GM19372 (cell line): ENCODE measurements at regions not wholly inside any gene's neighbourhood (a gene's known extent, or its start where the extent isn't known, plus 50 kb on each side); places are given as distances from the start of the nearest gene placed in this dataset.
"Not testable (repeated sequence)": the region's sequence is repeated elsewhere in the genome, so short reads cannot be mapped to it uniquely, and the experiment has no call there.

Experiments
- ATAC-seq: cut with Tn5 transposase; IDR thresholded peaks from one replicate; pipeline ENCODE4 v1.9.1; 2021; ENCODE audit warnings: mild to moderate bottlenecking, low read depth, moderate library complexity; ENCODE audit not compliant: unreplicated experiment

DNA sequence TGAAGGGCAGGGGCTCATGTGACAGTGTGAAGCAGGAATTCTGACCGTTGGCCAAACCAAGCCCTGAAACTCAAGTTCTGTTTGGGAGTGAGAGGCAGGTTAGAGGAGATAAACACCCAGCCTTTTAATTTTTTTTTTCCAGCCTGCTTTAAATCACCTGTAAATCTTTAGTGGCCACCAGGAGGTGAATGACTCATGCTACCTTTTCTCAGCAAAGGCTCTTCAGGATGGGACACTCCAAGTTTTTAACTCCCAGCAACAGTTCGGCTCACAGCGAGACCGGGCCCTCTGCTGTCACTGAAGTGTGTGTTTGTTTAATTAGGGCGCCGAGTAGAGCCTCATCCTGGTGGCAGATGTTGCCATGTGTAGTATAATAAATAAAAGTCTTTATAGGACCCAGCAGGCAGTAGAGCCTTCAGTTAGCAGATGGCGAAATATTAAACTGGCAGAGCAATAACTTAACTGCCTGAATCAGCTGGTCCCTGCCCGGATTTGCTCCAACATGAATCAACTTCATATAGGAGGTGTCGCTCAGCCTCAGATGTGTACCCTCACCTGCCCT, 180.3 kb downstream of the NPIPA7 start:
- not testable (repeated sequence) for ATAC-seq

DNA sequence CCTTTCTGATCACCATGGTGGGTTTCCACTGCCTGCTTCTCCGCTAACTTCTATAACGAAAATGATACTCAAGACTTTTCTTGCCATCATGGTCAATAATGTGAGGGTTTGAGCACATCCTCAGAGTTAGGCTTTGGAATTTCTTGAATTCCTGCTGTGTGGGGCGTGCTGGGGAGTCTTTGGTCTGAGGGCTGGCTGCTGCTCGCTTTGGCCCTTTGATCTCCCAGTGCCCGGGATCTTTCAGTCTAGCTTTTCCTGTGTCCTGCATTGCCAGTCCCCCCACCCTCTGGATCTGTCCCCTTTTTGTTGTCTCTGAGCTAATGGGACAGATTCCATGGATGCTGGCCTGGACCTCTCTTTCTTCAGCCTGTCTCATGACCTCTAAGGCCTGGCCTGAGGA, 182.6 kb downstream of the NPIPA7 start:
- ATAC-seq = not testable (repeated sequence)

DNA sequence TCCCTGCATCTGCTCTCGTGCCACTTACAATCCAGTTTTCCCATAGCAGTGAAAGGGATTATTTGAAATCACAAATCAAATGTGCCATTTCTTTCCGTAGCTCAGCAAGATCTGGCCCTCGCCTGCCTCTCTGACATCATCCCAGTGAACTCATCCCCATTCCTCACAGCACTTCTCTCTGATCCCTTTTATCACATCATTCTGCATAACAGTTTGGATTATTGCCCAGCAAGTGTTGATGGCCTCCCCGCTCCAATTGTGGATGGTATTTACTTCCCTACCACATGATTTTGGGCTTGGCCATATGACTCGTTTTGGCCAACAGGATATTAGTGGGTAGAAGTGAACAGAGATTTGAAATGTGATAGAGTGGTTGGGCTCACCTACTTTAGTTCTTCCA, 185.0 kb downstream of the NPIPA7 start:
- ATAC-seq = not testable (repeated sequence)

DNA sequence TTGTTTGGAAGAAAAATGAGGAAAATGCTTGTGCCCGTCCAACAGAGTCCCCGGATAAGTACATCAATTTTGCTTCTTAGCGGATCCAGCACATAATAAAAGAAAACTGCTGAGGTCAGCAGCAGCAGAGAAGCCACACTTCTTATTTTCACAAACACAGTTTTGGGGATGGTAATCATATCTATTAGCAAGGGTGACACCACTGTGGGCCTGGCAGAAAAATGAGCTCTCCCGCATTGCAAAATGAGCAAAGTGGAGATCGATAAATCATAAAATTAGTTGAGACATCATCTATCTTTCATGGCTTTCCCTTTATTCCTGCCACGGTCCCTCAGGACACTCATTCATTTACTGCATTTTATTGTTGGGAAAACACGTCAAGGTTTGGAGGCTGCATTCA, 186.4 kb downstream of the NPIPA7 start:
- ATAC-seq = not testable (repeated sequence)

DNA sequence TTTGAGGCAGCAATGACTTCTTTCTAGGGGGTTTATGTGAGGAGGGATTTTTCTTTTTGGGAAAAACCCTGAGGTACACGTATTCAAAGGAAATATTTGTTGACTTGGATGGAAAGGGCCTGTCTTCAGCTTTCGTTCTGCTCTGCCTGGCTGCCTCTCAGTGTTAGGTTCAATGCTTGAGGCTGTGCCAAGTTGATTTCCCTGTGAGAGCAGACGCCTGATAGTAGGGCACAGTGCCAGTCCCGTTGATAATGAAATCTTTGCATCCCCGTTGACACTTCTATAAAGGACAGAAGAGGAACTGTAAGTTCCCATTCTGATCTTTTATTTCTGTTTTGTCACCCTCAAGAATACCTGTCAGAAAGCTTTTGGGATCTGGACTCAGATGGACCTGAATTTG, 191.1 kb downstream of the NPIPA7 start:
- not testable (repeated sequence) for ATAC-seq

DNA sequence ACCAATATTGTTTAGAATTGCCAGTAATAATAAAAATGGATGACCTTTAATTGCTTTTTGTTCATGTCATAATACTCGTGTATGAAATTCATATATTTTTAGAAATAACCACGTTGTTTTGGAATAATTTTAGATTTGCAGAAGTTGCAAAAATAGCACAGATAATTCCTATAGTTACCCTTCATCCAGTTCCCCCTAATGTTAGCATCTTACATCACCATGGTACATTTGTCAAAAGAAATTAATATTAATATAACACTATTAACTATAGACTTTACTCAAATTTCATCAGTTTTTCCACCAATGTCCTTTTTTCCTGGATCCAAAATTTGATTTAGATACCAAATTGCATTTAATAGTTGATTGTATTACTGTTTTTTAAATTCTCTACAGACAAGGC, 191.9 kb downstream of the NPIPA7 start:
- not testable (repeated sequence) for ATAC-seq

DNA sequence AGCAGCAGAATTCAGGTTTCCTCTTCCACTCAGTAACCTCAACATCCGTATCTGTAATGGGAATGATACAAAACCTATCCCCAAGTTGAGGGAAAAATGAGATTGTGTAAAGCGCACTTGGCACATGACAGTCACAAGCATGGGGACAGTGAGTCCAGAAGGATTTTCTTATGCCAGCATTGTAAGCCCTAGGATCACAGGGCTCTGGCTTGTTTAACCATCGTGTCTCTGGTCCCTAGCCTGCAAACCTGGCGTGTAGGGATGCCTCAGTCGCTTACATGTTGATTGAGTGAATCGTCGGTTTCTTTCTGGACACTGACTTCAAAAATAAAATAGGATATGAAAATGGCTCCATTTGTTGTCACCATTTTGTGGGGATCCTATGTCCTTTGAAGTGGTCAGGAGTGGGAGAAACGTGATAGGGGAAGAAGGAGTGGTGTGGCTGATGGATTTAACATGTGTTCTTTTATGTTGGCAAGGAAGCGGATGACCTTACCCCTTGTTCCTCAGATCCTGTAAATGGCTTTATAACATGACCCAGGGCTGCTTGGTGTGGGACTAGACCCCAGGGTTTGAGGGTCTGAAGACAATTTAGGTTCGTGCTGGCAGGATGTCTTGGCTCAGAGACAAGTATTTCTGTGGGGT, 193.3 kb downstream of the NPIPA7 start:
- not testable (repeated sequence) for ATAC-seq

DNA sequence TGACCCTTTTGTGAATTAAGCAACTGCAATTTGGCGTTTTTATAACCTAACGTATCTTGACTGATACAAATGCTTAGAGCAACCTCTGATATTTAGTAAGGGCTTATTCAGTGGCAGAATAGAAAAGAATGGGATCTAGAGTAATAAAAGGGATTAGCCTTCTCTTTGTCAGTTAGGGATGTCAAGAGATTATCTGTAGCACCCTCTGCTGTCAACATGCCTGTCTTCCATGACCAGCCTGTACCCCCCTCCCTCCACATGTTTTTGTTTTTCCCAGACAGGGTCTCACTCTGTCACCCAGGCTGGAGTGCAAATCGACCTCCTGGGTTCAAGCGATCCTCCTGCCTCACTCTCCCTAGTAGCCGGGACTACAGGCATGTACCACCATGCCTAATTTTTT, 198.1 kb downstream of the NPIPA7 start:
- ATAC-seq = not testable (repeated sequence)

DNA sequence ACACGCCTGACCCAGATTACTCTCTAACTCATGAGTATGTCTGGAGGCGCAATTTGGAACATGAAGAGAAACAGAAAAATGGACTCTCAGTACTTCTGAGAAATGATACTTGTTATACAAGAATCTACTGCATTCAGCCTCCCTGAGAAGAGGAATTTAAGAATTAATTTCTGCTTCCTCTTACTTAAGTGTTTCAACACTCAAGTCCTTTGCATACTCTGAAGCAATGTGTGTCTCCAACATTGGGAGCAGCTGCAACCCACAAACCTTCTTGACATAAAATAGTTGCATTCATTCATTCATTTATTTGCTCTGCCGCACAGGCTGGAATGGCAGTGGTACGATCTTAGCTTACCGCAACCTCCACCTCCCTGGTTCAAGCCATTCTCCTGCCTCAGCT, 199.8 kb downstream of the NPIPA7 start:
- no peak for ATAC-seq

DNA sequence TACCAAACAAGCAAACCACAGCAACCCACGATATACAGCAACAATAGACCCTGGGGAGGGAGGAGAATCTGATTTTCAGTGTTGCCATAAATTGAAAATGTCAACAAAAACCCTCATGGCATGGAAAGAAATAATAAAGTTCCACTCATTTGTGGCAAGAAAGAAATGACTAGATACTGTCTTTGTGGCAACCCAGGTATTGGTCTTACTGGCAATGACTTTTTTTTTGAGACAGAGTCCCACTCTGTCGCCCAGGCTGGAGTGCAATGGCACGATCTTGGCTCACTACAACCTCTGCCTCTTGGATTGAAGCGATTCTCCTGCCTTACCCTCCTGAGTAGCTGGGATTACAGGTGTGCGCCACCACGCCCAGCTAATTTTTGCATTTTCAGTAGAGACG, 204.0 kb downstream of the NPIPA7 start:
- ATAC-seq = not testable (repeated sequence)

DNA sequence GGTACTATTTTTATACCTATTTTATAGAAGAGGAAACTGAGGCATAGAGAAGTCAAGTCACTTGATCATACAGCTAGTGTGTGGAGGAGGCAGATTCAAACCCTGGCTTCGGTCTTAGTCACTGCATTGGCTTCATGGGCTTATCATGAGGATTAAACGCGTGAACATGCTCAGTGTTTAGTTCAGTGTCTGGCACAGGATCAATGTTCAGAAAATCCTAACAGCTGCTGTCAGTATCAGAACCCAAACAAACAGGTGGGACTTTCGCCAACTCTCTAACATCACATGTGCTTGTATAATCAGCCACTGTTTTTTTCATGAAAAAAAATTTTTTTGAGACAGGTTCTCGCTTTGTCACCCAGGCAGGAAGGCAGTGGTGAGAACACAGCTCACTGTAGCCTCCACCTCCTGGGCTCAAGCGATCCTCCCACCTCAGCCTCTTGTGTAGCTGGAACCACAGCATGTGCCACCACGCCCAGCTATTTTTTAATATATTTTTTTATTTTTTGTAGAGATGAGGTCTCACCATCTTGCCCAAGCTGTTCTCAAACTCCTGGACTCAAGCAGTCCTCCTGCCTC, 207.2 kb downstream of the NPIPA7 start:
- not testable (repeated sequence) for ATAC-seq

DNA sequence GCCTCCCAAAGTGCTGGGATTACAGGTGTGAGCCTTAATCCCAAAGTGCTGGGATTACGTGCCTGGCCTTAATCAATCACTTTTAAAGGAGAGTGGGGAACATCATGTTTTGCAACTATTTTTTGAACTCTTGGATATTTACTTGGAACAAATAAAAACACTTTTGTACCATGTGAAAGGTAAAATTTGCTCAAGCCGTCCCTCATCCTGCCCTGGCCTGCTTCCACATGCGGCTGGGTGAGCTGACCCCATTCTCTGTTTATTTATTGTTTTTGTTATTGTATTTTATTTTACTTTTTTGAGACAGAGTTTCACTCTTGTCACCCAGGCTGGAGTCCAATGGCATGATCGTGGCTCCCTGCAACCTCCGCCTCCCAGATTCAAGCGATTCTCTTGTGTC, 208.0 kb downstream of the NPIPA7 start:
- ATAC-seq = not testable (repeated sequence)

DNA sequence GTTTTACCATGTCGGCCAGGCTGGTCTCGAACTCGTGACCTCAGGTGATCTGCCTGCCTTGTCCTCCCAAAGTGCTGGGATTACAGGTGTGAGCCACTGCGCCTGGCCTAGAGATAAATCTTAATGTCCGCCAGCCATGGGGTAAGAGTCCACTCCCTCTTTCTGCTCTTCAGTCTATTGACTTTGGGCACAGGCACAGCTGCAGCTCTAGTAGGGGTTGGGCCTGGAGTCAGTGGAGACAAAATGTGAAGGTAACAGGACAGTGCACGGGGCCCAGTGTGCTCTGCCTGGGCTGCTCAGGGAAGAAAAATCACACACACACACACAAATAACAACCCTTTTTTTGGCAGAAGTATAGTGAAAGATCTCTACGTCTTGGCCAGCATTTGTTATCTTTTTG, 209.5 kb downstream of the NPIPA7 start:
- ATAC-seq = not testable (repeated sequence)

DNA sequence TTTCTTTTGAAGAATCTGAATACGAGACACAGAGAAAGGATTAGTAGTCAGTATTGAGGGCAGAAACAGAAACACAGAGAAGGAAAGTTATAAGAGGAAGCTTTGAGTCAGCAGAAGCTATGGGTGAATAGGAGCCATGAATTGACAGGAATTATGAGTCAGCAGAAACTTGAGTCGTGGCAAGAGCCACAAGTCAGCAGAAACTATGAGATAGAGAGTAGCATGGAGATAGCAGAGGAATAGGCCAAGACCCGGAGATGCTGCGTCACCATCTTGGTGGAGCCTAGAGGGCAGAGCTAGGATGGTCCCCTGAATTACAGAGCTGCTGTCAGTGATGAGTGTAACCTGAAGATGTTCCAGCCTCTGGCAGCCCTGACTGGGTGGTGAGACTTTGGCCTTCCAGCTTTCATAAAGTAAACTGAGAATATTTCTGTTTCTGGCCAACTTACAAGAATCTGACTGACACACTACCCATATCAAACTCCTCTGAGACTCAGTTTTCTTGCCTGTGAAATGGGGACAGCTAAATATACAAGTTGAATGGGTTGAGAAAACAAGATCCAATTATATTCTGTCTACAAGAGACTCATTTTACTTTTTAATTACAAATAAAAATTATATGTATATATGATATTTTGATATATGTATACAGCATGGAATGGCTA, 211.8 kb downstream of the NPIPA7 start:
- ATAC-seq = not testable (repeated sequence)

DNA sequence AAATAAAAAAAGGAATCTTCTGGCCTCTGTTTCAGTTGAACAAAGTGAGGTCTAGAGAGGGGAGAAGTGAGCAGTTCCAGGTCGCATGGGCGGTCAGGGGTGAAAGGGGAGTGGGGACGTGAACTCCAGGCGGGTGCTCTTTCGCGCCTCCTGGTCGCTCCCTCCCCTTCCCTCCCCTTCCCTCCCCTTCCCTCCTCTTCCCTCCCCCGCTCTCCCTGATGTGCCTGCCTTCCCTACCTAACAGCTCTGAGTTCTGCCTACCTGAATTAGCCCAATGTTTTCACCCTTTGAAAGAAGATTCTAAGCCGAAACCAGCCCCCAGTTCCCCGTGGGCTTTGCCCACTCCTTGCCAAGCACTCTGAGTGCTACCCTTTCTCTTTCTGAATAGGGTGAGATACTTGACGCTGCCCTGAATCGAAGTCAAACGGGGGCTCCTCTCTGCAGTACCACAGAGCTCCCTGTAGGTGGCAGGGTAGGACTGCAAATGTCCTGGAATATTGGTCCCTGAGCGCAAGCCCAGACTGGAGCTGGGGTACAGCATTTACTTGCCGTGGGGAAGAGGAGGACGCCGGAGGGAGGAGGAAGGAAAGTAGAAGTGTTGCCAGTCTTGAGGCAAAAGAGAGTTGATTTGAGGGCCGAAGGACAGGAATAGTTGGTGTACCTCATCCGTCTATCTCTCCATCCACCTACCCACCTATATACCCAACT, 214.4 kb downstream of the NPIPA7 start:
- ATAC-seq = not testable (repeated sequence)

DNA sequence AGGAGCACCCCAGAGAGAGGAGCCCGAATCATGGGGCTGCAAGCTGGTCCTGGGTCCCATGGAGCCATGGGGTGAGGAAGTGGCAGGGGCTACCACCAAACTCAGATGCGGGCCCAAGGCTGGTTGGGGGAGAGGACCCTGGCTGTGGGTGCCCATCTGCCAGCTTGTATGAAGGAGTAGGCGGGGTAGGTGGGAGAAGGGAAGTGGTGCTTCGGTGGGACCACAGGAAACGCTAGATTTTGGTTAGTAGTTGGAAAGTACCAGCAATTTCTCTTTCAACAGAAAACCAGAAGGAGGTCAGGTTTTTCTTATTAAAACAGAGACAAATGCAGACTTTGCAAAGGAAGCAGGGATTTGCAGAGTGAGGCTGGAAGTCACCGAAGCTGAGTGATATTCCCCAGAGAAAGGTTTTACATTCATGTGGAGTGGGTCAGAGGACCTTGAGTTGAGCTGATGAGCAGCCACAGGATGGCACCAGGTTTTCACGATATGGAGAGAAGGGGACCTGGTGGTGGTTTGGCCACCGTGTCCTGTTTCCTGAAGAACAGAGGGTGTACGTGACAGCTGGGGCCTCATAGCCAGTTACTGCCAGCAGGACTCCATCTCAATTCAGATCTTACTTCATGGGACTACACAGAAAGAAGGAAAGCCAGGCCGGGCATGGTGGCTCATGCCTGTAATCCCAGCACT, 216.2 kb downstream of the NPIPA7 start:
- not testable (repeated sequence) for ATAC-seq

DNA sequence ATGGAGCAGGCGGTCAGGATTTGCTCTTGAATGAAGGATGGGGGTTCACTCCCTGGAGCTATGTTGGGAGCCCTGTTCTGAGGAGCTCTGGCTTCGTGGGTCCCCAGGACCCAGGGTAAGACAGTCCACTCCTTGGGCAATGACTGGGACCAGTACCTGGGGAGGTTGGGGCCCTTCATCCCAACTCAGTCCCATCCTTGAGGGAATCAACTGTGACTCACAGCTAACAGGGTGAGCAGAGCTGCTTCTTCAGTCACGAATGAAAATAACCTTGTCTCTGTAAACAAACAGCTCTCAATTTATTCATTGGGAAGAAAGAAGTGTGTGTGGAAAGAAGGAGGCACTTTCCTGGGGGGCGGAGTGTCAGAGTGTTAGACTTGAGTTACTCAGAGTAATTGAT, 222.3 kb downstream of the NPIPA7 start:
- not testable (repeated sequence) for ATAC-seq

DNA sequence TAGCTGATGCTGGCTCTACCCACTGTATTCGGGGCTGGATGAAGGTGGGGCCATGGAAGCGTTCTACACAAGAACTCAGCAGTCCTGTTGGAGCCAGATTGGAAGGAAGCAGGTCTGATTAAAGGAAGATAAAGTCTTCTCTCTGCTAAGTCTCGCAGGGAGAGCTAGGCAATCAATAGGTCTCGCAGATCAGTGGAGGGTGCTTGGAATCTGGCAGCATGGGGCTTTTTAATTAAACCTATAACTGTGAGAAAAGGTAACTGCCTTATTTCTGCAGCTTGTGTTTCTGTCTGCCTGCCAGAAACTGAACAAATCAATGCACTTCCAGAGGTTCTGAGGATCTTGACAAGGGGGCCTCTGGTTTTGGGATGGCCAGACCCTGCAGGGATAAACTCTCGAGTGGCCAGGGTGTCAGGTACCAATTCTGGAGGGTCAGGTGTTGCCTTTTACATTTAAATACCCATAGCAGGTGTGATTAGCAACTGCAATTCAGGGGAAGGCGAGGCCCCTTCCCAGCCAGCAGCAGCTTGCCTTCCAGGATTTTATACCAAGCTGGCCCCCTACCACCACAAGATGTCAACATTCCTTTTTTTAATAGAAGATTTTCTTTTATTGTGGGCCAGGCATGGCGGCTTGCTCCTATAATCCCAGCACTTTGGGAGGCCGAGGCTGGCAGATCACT, 228.6 kb downstream of the NPIPA7 start:
- not testable (repeated sequence) for ATAC-seq

DNA sequence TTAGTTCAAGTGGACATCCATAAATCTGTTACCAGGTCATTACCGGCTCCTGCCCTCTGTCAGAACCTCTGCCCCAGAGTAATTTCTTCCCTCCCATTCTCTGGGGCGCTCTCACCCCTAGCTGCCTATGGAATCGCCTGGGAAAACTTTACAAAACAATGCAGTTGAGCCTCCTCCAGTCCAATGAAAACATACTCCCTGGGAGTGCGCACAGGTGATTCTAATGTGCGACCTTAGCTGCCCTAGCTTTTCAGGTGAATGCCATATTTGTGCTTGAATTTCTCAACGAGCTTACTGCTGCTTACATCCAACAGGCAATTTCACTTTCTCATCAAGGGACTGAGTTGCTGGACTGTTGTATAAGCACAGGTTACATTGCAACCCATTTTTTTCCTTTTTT, 230.7 kb downstream of the NPIPA7 start:
- ATAC-seq = not testable (repeated sequence)
